Choroid plexus epithelial cell (primary cell): ENCODE measurements at regions not wholly inside any gene's neighbourhood (a gene's known extent, or its start where the extent isn't known, plus 50 kb on each side); places are given as distances from the start of the nearest gene placed in this dataset.

Source experiments
- DNase-seq: peaks from one replicate; pipeline ENCODE4 v3.0.0-alpha.2; 2010; ENCODE audit warnings: low read depth
- H3K4me3 ChIP-seq: 2 replicates; pipeline ENCODE4 v1.5.1; 2011; ENCODE audit warnings: low read depth, mild to moderate bottlenecking, control low read depth, low read length, moderate library complexity
- CTCF ChIP-seq: conservative IDR thresholded peaks from 2 replicates; pipeline ENCODE4 v1.5.1; 2011; ENCODE audit warnings: low read depth, mild to moderate bottlenecking, control low read depth, inconsistent platforms, low read length, moderate library complexity

- no peak overlapping the region for H3K4me3 ChIP-seq
- peak; percentile 59 for DNase-seq
- TF ChIP-seq CTCF = no peak
Measured at GRCh38 chr3:170725285-170725731, 139.4 kb upstream of the SLC7A14 start.

GRCh38 chr3:170724599-170725280 lies 138.9 kb upstream of the SLC7A14 start:
- TF ChIP-seq CTCF = no peak
- peak; percentile 71 for DNase-seq
- H3K4me3 ChIP-seq = no peak overlapping the region

- TF ChIP-seq CTCF = no peak
- DNase-seq = no peak
- H3K4me3 ChIP-seq = no peak overlapping the region
Measured at GRCh38 chr3:170723241-170723640, 137.4 kb upstream of the SLC7A14 start.

GRCh38 chr3:170721563-170721962 lies 135.7 kb upstream of the SLC7A14 start:
- no peak for TF ChIP-seq CTCF
- DNase-seq = no peak
- H3K4me3 ChIP-seq = no peak overlapping the region

- H3K4me3 ChIP-seq = no peak overlapping the region
- no peak for DNase-seq
- no peak for TF ChIP-seq CTCF
Measured at GRCh38 chr3:170719300-170719699, 133.4 kb upstream of the SLC7A14 start.

- no peak for DNase-seq
- no peak for TF ChIP-seq CTCF
Measured at GRCh38 chr3:170718848-170719247, 133.0 kb upstream of the SLC7A14 start.

More at GRCh38 chr3:170718848-170719247, 133.0 kb upstream of the SLC7A14 start:
- H3K4me3 ChIP-seq = no peak overlapping the region
